ENCODE measurements at regions not wholly inside any gene's neighbourhood (a gene's known extent, or its start where the extent isn't known, plus 50 kb on each side); places are given as distances from the start of the nearest gene placed in this dataset.

DNA sequence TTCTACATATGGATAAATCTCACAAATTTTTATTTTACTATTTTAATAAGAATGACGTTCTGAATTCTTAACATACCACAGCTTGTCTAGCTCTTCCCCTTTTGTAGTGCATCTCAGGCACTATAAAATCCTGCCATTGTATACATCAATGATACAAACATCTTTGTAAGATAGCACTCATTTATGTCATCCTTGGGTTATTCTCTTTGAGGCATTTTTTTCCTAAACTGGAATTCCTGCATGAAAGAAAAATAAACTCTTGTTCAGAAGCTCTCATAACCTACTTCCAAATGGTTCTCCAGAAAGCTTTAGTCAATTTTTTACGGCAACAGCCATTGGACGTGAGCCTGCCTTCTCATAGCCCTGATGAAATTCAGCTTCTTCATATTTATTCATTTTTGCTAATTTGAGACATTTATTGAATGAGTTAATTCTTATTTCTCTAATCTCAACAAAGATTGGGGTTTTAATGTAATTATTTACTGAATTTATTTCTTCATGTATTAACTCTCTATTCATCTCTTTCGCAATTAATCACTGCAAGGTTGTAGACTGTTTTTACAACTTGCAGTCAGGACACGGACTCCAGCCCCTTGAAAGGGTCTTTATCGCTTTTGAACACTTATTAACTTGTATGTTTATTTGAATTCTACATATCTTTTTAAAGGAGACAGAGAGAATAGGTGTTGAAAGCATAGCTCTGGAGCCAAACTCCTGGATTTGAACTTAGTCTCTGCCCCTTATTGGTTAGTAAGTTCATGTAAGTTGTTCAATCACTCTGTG is 57.6 kb upstream of the PARD3B start:
- Histone ChIP-seq H3K79me2 (ENCODE audit: control insufficient read depth, insufficient read depth, low read length) (no peaks in the 10 kb centered on the region), H3K4me3 (replicated peaks in 1 of 4; ENCODE audit: control extremely low read depth in 1 of 4, insufficient read depth in 1 of 4, low read depth in 3 of 4, low read length in 4 of 4) (no peak overlapping the region), H3K36me3 (ENCODE audit: control insufficient read depth, insufficient read depth, low read length) (no peaks in the 10 kb centered on the region), H2AFZ (ENCODE audit: low read length) (no peak overlapping the region), H3K9ac (ENCODE audit: insufficient read depth, low read length) (no peak overlapping the region), H3K9me3 (ENCODE audit: control insufficient read depth, insufficient read depth, low read depth, low read length) (no peaks in the 10 kb centered on the region), H4K20me1 (ENCODE audit: control insufficient read depth, extremely low read depth, insufficient read depth, low read length) (no peaks in the 10 kb centered on the region), H3K4me1 (ENCODE audit: control insufficient read depth, extremely low read depth, insufficient read depth, low read length) (peaks cover 4% of the 10 kb centered on the region), H3K4me2 (ENCODE audit: extremely low read depth, insufficient read depth, low read length) (no peak overlapping the region), H3K27me3 (ENCODE audit: control insufficient read depth, insufficient read depth, low read length) (no peaks in the 10 kb centered on the region), H3K27ac (ENCODE audit: insufficient read depth, low read length) (peak overlapping the region; percentile 16)
- no peak for TF ChIP-seq EZH2 (IDR thresholded peaks at IDR 0.05; ENCODE audit: low read length, missing control alignments)
- TF ChIP-seq CTCF (conservative IDR thresholded peaks at IDR 0.05 in 1 of 2, IDR thresholded peaks at IDR 0.05 in 1 of 2; ENCODE audit: low read depth in 1 of 2, low read length in 2 of 2): no peak
- DNase-seq (ENCODE audit: low read depth in 2 of 2): peak; percentile 47 to 68

DNA sequence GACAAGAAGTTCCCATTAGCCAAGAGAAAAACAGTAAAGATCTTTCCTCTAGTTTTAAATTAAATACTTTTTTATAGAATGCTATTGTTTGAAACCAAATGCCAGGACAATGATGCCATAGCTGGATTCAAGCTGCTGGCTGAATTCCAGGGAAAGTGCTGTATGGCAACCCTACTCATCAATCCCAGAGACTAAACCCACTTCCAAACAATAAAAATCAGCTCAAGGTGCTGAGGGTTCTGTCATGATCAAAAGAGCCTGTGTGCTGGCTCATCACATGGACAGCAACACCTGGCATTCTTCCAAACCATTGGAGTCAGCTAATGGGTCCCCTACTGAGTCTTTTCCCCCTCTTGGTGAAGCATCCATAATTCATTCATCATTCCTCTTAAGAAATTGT is 53.7 kb upstream of the PARD3B start:
- H3K4me3 ChIP-seq (replicated peaks in 1 of 4; ENCODE audit: control extremely low read depth in 1 of 4, insufficient read depth in 1 of 4, low read depth in 3 of 4, low read length in 4 of 4): no peak overlapping the region
- H3K27ac ChIP-seq (ENCODE audit: insufficient read depth, low read length): no peak overlapping the region
- no peak overlapping the region for H3K9ac ChIP-seq (ENCODE audit: insufficient read depth, low read length)
- no peaks in the 10 kb centered on the region for H3K9me3 ChIP-seq (ENCODE audit: control insufficient read depth, insufficient read depth, low read depth, low read length)
- peak in 1 of 2 donors; percentile 58 for DNase-seq (ENCODE audit: low read depth in 2 of 2)
- H3K27me3 ChIP-seq (ENCODE audit: control insufficient read depth, insufficient read depth, low read length): no peaks in the 10 kb centered on the region
- peaks cover 3% of the 10 kb centered on the region for H3K4me1 ChIP-seq (ENCODE audit: control insufficient read depth, extremely low read depth, insufficient read depth, low read length)
- no peaks in the 10 kb centered on the region for H4K20me1 ChIP-seq (ENCODE audit: control insufficient read depth, extremely low read depth, insufficient read depth, low read length)
- no peaks in the 10 kb centered on the region for H3K79me2 ChIP-seq (ENCODE audit: control insufficient read depth, insufficient read depth, low read length)
- H2AFZ ChIP-seq (ENCODE audit: low read length): no peak overlapping the region
- no peak overlapping the region for H3K4me2 ChIP-seq (ENCODE audit: extremely low read depth, insufficient read depth, low read length)
- TF ChIP-seq CTCF (conservative IDR thresholded peaks at IDR 0.05 in 1 of 2, IDR thresholded peaks at IDR 0.05 in 1 of 2; ENCODE audit: low read depth in 1 of 2, low read length in 2 of 2): no peak
- no peak for TF ChIP-seq EZH2 (IDR thresholded peaks at IDR 0.05; ENCODE audit: low read length, missing control alignments)
- H3K36me3 ChIP-seq (ENCODE audit: control insufficient read depth, insufficient read depth, low read length): no peaks in the 10 kb centered on the region

GRCh38 chr2:204492417-204492816 is 52.9 kb upstream of the PARD3B start:
- H3K4me3 ChIP-seq (replicated peaks in 1 of 4; ENCODE audit: control extremely low read depth in 1 of 4, insufficient read depth in 1 of 4, low read depth in 3 of 4, low read length in 4 of 4): no peak overlapping the region
- H3K4me1 ChIP-seq (ENCODE audit: control insufficient read depth, extremely low read depth, insufficient read depth, low read length): no peaks in the 10 kb centered on the region
- no peak for DNase-seq (ENCODE audit: low read depth in 2 of 2)
- H4K20me1 ChIP-seq (ENCODE audit: control insufficient read depth, extremely low read depth, insufficient read depth, low read length): no peaks in the 10 kb centered on the region
- no peaks in the 10 kb centered on the region for H3K79me2 ChIP-seq (ENCODE audit: control insufficient read depth, insufficient read depth, low read length)
- H3K27me3 ChIP-seq (ENCODE audit: control insufficient read depth, insufficient read depth, low read length): no peaks in the 10 kb centered on the region
- no peak overlapping the region for H2AFZ ChIP-seq (ENCODE audit: low read length)
- TF ChIP-seq CTCF (conservative IDR thresholded peaks at IDR 0.05 in 1 of 2, IDR thresholded peaks at IDR 0.05 in 1 of 2; ENCODE audit: low read depth in 1 of 2, low read length in 2 of 2) (no peak), EZH2 (IDR thresholded peaks at IDR 0.05; ENCODE audit: low read length, missing control alignments) (no peak)
- no peak overlapping the region for H3K27ac ChIP-seq (ENCODE audit: insufficient read depth, low read length)
- no peaks in the 10 kb centered on the region for H3K9me3 ChIP-seq (ENCODE audit: control insufficient read depth, insufficient read depth, low read depth, low read length)
- no peak overlapping the region for H3K4me2 ChIP-seq (ENCODE audit: extremely low read depth, insufficient read depth, low read length)
- H3K9ac ChIP-seq (ENCODE audit: insufficient read depth, low read length): no peak overlapping the region
- no peaks in the 10 kb centered on the region for H3K36me3 ChIP-seq (ENCODE audit: control insufficient read depth, insufficient read depth, low read length)
